HCEC 1CT (cell line): ENCODE measurements at regions not wholly inside any gene's neighbourhood (a gene's known extent, or its start where the extent isn't known, plus 50 kb on each side); places are given as distances from the start of the nearest gene placed in this dataset.
"Not testable (repeated sequence)": the region's sequence is repeated elsewhere in the genome, so short reads cannot be mapped to it uniquely, and the experiment has no call there.

Experiments used
- DNase-seq: peaks from one replicate; pipeline ENCODE4 v3.0.0-alpha.2; 2017

- peak; percentile 94 for DNase-seq
Observed at GRCh38 chr5:163889369-163889768, 383.9 kb downstream of the MAT2B start.

GRCh38 chr5:163890261-163890660 lies 384.8 kb downstream of the MAT2B start:
- no peak for DNase-seq

DNA sequence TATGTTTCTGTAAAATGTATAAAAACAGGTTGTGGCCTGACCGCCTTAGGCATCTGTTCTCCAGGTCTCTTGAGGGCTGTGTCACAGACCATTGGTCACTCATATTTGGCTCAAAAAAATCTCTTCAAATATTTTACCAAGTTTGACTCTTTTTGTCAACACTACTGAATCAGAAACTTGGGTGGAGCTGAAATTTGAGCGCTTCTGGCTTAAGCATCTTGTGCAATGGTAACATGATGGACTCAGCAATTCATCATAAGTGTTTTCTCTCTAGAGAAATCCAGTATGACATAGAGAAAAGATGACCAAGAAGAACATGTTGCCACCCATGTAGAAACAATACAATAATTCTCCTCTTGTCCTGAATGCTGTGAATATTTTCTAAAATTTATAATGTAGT lies 387.9 kb downstream of the MAT2B start:
- DNase-seq: peak; percentile 82

- DNase-seq: peak; percentile 91
Observed at GRCh38 chr5:163894645-163895044, 389.2 kb downstream of the MAT2B start.

- no peak for DNase-seq
Observed at GRCh38 chr5:163898873-163899272, 393.5 kb downstream of the MAT2B start.

DNA sequence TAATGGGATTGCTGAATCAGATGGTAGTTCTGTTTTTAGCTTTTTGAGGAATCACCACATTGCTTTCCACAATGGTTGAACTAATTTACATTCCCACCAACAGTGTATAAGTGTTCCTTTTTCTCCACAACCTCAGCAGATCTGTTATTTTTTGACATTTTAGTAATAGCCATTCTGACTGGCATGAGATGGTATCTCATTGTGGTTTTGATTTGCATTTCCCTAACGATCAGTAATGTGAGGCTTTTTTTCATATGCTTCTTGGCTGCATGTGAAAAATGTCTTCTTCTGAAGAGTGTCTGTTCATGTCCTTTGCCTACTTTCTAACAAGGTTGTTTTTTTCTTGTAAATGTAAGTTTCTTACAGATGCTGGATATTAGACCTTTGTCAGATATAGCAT lies 402.4 kb downstream of the MAT2B start:
- DNase-seq: not testable (repeated sequence)

- DNase-seq: no peak
Observed at GRCh38 chr5:163908253-163908652, 402.8 kb downstream of the MAT2B start.

- DNase-seq: no peak
Observed at GRCh38 chr5:163910226-163910625, 404.8 kb downstream of the MAT2B start.

DNA sequence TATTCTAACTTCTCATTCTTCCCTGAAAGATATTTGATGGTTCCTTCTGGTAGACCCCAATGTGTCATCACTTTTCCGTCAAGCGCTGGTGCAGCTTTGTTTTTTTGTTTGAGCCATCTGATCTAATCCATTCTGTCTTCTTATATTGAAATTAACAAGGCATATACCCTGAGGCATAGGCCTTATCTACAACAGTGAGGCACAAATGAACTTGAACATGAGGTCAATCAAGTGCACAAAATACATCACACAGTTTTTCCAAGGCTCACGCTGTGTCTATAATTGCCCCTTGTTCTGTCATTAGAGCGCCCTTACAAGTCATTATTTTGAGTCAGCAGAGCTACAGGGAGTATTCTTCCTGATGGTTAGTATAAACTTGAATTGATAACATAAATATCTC lies 406.6 kb downstream of the MAT2B start:
- no peak for DNase-seq

GRCh38 chr5:163913548-163913947 lies 408.1 kb downstream of the MAT2B start:
- DNase-seq: no peak

- DNase-seq: no peak
Observed at GRCh38 chr5:163914910-163915309, 409.5 kb downstream of the MAT2B start.

GRCh38 chr5:163915481-163915961 lies 410.1 kb downstream of the MAT2B start:
- peak; percentile 31 for DNase-seq

- peak; percentile 29 for DNase-seq
Observed at GRCh38 chr5:163916376-163916775, 411.0 kb downstream of the MAT2B start.

DNA sequence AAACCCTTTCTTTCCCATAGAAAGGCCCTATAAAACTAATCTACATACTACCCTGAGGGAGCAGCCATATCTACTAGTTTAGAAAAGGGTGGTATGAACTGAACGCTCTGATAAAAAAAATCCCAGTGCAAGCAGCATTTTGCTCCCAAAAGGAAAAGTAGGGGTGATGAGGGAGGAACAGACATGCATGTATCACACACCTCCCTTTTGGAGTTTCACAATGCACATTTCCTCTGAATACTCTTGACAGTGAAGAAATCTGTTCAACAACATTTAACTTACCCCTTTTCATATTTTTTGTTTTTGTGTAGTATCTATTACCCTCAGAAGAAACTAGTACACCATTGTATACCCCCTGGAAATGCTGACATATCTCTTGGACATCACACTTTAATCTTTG lies 411.4 kb downstream of the MAT2B start:
- no peak for DNase-seq

DNA sequence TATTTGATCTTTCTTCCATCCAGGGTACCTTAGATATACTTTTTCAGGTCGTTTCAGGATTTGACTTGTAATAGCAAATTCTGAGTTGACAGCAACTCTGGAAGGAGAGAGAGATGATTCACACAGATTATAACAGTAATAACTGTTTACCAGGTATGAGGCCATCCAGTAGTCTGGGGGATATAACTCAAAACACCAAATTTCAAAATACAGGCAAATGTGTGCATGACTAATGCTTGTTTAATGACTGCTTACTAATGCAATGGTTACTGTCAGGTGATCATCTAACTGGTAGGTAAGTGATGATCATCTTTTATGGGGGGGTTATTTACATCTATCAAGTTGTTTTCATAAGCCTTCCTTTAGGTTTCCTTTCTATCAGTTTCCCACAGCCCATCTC lies 412.3 kb downstream of the MAT2B start:
- DNase-seq: peak; percentile 59

GRCh38 chr5:163934990-163935389 lies 429.6 kb downstream of the MAT2B start:
- DNase-seq: not testable (repeated sequence)

DNA sequence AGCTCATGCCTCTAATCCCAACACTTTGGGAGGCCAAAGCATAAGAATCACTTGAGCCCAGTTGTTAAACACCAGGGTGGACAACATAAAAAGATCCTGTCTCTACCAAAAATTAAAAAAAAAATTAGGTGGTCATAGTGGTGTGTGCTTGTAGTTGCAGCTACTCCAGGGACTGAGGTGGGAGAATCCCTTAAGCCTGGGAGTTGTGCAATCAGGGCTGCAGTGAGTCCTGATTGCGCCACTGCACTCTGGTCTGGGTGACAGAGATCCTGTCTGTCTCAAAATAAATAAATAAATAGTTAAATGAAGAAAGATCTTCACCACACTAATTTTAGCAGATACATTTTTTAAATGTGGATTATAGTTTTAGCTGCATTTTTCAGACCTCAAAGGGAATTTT lies 433.2 kb downstream of the MAT2B start:
- DNase-seq: peak; percentile 33

- DNase-seq: no peak
Observed at GRCh38 chr5:163941079-163941478, 435.7 kb downstream of the MAT2B start.

DNA sequence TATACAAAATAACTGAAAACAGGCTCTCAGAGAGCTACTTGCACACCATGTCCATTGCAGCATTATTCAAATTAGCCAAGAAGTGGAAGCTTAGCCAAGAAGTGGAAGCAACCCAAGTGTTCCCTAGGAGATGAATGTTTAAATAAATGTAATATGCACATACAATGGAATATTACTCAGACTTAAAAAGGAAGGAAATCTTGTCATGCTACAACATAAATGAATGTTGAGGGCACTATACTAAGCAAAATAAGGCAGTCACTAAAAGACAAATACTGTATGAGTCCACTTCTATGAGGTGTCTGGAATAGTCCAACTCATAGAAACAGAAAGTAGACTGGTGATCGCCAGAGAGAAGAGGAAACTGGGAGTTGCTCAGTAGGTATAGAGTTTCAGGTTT lies 438.1 kb downstream of the MAT2B start:
- DNase-seq: peak; percentile 5

DNA sequence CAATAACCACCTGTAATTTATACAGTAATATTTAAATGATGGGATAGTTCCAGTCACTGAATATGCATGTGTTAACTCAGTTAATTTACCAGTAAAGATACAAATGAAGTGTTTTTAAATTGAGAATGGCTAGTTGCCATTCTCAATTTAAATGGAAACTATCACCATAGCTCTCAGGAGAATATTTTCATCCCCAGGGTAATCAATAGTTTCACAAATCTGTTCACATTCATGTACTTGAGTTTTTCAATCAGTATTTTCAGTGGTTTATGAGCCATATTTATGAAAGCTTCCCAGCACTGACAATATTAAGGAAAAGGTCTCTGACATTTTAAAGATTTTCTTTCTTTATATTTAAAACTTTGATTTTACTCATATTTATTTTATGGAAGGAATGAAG lies 439.3 kb downstream of the MAT2B start:
- no peak for DNase-seq

DNA sequence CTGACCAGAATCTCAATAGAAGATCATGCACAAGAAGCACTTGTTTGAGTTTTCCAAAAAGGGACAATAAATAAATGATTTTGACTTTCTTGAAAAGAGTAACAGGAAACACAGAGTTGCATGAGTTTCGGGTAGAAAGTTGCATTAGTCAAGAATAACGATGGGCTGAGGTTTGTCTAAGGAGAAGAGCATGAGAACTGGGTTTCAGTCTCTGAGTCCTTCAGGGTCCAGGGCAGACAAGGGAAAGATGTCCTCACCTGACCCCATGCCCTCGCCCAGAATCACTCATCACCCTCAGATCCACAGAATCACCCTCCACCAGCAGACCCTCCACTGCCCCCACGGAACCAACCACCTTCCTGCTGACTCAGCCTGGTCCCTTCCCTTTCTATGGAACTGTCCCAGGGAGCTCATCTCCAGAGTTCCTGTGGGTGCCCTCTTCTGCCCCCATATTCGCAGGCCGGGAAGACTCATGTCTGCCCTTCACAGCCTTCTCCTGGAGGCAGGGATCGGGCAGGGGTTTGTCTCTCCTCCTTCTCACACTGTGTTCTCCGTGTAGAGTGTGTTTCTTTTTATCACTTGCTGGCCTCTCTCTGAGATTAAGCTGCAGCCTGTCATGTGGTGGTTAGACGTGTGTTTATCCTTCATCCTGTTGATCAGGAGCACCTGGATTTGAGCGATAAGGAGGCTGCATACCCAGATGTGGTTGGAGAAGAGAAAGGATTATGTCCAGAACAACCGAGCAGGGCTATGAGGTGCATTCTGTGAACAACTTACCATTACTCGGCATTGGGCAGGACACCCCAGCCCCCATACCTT lies 442.6 kb downstream of the MAT2B start:
- DNase-seq: no peak

- no peak for DNase-seq
Observed at GRCh38 chr5:163950248-163950647, 444.8 kb downstream of the MAT2B start.

DNA sequence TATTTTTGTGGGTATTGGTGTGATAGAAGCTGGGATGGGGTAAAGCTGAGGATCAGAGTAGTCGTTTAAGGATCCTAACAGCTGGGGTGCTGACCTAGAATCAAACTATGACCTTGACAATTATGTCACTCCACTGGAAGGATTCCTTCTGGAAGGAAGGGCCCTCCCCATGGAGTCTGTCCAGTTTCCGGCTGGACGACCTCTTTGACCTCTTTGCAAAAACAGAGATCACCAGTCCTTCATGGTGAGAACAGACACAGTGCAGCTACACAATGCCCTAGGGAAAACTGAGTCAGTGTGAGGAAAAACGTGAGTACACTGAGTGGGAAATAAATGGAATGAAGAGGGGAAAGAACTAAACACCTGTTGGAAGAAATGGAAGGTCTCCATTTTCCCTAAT lies 445.6 kb downstream of the MAT2B start:
- DNase-seq: no peak

- DNase-seq: no peak
Observed at GRCh38 chr5:163953901-163954300, 448.5 kb downstream of the MAT2B start.

DNA sequence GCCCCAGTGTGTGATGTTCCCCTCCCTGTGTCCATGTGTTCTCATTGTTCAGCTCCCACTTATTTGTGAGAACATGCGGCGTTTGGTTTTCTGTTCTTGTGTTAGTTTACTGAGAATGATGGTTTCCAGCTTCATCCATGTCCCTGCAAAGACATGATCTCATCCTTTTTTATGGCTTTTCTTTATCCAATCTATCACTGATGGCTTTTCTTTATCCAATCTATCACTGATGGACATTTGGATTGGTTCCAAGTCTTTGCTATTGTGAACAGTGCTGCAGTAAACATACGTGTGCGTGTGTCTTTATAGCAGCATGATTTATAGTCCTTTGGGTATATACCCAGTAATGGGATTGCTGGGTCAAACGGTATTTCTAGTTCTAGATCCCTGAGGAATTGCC lies 455.8 kb downstream of the MAT2B start:
- DNase-seq: not testable (repeated sequence)
